Panc1 (cell line): ENCODE measurements at regions not wholly inside any gene's neighbourhood (a gene's known extent, or its start where the extent isn't known, plus 50 kb on each side); places are given as distances from the start of the nearest gene placed in this dataset.

Experiments
- ATAC-seq: fragments of 200-7000 bp; cut with Tn5 transposase; 2 replicates; pipeline ENCODE4 v1.9.1; 2020; ENCODE audit warnings: mild to moderate bottlenecking, moderate library complexity
- BruUV-seq: library from RNA; stranded (reverse); fragments of 400-500 nt; replicated peaks from 2 replicates; lab custom pipeline; 2021; lab: Mats Ljungman, UMichigan
- CTCF ChIA-PET: fragments of 300-600 bp; sonication (Branson Sonifier 250); formaldehyde crosslinking; loops from one replicate; lab custom pipeline; 2022; ENCODE audit warnings: antibody characterized with exemption; lab: Charles Lee
- POLR2A ChIA-PET: fragments of 300-600 bp; sonication (Branson Sonifier 250); formaldehyde crosslinking; loops from one replicate; lab custom pipeline; 2022; ENCODE audit warnings: antibody characterized with exemption; lab: Charles Lee
- DNase-seq: peaks from one replicate; pipeline ENCODE4 v3.0.0-alpha.2; 2010; ENCODE audit warnings: low read depth, low spot score
- H3K27ac ChIP-seq: 2 replicates; pipeline ENCODE4 v1.5.1; 2011; ENCODE audit warnings: mild to moderate bottlenecking, low read length, inconsistent platforms
- H3K27me3 ChIP-seq: fragments of 200-500 bp; sonication (Bioruptor generic); 2 replicates; pipeline ENCODE4 v1.6.0; 2014; ENCODE audit warnings: low read length, inconsistent platforms; ENCODE audit not compliant: control insufficient read depth, insufficient read depth
- H3K36me3 ChIP-seq: fragments of 200-500 bp; sonication (Bioruptor generic); 2 replicates; pipeline ENCODE4 v1.5.1; 2014; ENCODE audit warnings: inconsistent platforms, mild to moderate bottlenecking, low read length, moderate library complexity; ENCODE audit not compliant: control insufficient read depth, insufficient read depth
- H3K4me1 ChIP-seq: 2 replicates; pipeline ENCODE4 v1.5.1; 2011; ENCODE audit warnings: inconsistent platforms, mild to moderate bottlenecking, low read length, moderate library complexity; ENCODE audit not compliant: control insufficient read depth, insufficient read depth
- H3K4me3 ChIP-seq, 2 experiments: 2 replicates each; pipeline ENCODE4 v1.5.1; 2011 to 2012; ENCODE audit warnings: low read depth in 2 of 2, low read length in 2 of 2, mild to moderate bottlenecking in 2 of 2, inconsistent platforms in 1 of 2, moderate library complexity in 1 of 2
- H3K9me3 ChIP-seq: fragments of 200-500 bp; sonication (Bioruptor generic); 2 replicates; pipeline ENCODE4 v1.5.1; 2014; ENCODE audit warnings: low read depth, mild to moderate bottlenecking, inconsistent platforms, low read length, moderate library complexity; ENCODE audit not compliant: control insufficient read depth, insufficient read depth
- POLR2AphosphoS5 ChIP-seq: IDR thresholded peaks from 2 replicates; pipeline ENCODE4 v1.6.1; 2012; ENCODE audit warnings: mild to moderate bottlenecking, low read depth, low read length, moderate library complexity
- SIN3A ChIP-seq: IDR thresholded peaks from 2 replicates; pipeline ENCODE4 v1.6.1; 2012; ENCODE audit warnings: low read depth, mild to moderate bottlenecking, low read length, moderate library complexity, borderline replicate concordance; ENCODE audit not compliant: insufficient read depth
- TCF7L2 ChIP-seq: IDR thresholded peaks from 2 replicates; pipeline ENCODE4 v1.6.1; 2011; ENCODE audit warnings: mild to moderate bottlenecking, low read depth, low read length, inconsistent platforms
- in situ Hi-C: cut with HindIII; loops from 2 replicates; pipeline ENCODE4 v1.10.0; 2016; ENCODE audit warnings: low sequenced_read_pairs, low pct_unique_long_range_greater_than_20kb
- intact Hi-C: fragments of 100-400 bp; cut with micrococcal nuclease; formaldehyde crosslinking; loops from one replicate; pipeline ENCODE4 v1.10.0; 2022; ENCODE audit not compliant: unreplicated experiment
- TF ChIP-seq, protein P1 (sequence below): fragments of 450-650 bp; IDR thresholded peaks from 2 replicates; pipeline ENCODE4 v1.5.1; 2017; ENCODE audit warnings: mild to moderate bottlenecking
- TF ChIP-seq, protein P2 (sequence below), 2 experiments: IDR thresholded peaks; 2 replicates each; pipeline ENCODE4 v1.6.1; 2011 to 2012; ENCODE audit warnings: low read depth in 2 of 2, control low read depth in 1 of 2, low read length in 1 of 2, mild to moderate bottlenecking in 1 of 2, moderate library complexity in 1 of 2; ENCODE audit not compliant: insufficient read depth in 1 of 2

DNA sequence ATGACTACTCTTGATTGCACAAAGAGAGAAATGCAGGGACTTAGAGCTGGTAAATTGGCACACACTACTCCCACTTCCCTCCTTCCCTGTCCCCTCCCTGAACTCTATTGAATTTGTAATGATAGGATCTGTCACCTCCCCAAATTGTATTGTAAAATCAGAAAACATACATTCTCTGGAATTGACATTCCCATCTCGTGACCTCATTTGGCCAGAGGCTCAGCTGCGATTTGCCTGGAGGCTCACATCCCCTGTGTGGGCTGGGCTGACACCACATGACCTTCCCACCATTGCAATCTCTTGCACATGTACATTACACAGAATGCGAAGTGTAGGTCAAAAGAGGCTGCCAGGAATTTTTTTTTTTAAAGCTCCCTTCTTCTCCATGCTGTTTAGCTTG, 172.1 kb downstream of the MID1IP1 start:
- ChIA-PET POLR2A (no interaction called here), CTCF (no interaction called here)
- Histone ChIP-seq H3K27ac (no peak overlapping the region), H3K9me3 (no peaks in the 10 kb centered on the region), H3K27me3 (no peaks in the 10 kb centered on the region), H3K4me3 (no peak overlapping the region), H3K4me1 (no peaks in the 10 kb centered on the region), H3K36me3 (no peaks in the 10 kb centered on the region)
- no TSS peak for BruUV-seq
- no peak for DNase-seq
- in situ Hi-C loops (no loop called here), intact Hi-C loops (no loop called here)
- no peak for ATAC-seq
- TF ChIP-seq, protein P1, sequence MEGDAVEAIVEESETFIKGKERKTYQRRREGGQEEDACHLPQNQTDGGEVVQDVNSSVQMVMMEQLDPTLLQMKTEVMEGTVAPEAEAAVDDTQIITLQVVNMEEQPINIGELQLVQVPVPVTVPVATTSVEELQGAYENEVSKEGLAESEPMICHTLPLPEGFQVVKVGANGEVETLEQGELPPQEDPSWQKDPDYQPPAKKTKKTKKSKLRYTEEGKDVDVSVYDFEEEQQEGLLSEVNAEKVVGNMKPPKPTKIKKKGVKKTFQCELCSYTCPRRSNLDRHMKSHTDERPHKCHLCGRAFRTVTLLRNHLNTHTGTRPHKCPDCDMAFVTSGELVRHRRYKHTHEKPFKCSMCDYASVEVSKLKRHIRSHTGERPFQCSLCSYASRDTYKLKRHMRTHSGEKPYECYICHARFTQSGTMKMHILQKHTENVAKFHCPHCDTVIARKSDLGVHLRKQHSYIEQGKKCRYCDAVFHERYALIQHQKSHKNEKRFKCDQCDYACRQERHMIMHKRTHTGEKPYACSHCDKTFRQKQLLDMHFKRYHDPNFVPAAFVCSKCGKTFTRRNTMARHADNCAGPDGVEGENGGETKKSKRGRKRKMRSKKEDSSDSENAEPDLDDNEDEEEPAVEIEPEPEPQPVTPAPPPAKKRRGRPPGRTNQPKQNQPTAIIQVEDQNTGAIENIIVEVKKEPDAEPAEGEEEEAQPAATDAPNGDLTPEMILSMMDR = no peak
- TF ChIP-seq POLR2AphosphoS5 = no peak
- TF ChIP-seq TCF7L2 = no peak
- no peak for TF ChIP-seq SIN3A
- TF ChIP-seq, protein P2, sequence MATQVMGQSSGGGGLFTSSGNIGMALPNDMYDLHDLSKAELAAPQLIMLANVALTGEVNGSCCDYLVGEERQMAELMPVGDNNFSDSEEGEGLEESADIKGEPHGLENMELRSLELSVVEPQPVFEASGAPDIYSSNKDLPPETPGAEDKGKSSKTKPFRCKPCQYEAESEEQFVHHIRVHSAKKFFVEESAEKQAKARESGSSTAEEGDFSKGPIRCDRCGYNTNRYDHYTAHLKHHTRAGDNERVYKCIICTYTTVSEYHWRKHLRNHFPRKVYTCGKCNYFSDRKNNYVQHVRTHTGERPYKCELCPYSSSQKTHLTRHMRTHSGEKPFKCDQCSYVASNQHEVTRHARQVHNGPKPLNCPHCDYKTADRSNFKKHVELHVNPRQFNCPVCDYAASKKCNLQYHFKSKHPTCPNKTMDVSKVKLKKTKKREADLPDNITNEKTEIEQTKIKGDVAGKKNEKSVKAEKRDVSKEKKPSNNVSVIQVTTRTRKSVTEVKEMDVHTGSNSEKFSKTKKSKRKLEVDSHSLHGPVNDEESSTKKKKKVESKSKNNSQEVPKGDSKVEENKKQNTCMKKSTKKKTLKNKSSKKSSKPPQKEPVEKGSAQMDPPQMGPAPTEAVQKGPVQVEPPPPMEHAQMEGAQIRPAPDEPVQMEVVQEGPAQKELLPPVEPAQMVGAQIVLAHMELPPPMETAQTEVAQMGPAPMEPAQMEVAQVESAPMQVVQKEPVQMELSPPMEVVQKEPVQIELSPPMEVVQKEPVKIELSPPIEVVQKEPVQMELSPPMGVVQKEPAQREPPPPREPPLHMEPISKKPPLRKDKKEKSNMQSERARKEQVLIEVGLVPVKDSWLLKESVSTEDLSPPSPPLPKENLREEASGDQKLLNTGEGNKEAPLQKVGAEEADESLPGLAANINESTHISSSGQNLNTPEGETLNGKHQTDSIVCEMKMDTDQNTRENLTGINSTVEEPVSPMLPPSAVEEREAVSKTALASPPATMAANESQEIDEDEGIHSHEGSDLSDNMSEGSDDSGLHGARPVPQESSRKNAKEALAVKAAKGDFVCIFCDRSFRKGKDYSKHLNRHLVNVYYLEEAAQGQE (IDR thresholded peaks at IDR 0.05; ENCODE audit: insufficient read depth in 1 of 2, low read depth in 2 of 2, low read length in 1 of 2) = no peak

DNA sequence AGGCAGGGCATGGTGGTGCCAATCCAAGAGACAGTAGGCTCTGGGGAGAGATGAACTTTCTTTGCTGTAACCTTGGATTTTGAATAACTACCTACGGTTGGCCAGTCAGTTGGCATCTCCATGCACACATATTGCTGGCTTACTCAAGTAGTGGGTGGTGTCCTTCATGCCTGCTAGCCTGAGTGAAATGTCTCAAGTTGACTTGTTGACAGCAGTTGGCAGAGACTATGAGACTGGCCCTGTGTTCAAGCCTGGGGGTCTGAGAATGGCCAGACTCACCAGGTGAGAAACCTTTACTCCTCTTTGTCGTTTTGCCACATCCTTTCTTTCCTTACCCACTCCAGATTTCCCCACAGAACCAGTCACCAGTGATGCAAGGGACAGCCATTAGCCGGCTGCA, 173.3 kb downstream of the MID1IP1 start:
- intact Hi-C loops (no loop called here), in situ Hi-C loops (no loop called here)
- no peaks in the 10 kb centered on the region for H3K9me3 ChIP-seq
- TF ChIP-seq, protein P1 = no peak
- no peak for TF ChIP-seq POLR2AphosphoS5
- TF ChIP-seq, protein P2 (IDR thresholded peaks at IDR 0.05; ENCODE audit: insufficient read depth in 1 of 2, low read depth in 2 of 2, low read length in 1 of 2) = no peak
- no peak for TF ChIP-seq SIN3A
- no peak for TF ChIP-seq TCF7L2
- BruUV-seq = no TSS peak
- ATAC-seq (no peak), DNase-seq (no peak)
- CTCF ChIA-PET = no interaction called here
- POLR2A ChIA-PET = no interaction called here
- H3K4me3 ChIP-seq = no peak overlapping the region
- H3K27me3 ChIP-seq = no peaks in the 10 kb centered on the region
- no peaks in the 10 kb centered on the region for H3K4me1 ChIP-seq
- H3K36me3 ChIP-seq = no peaks in the 10 kb centered on the region
- H3K27ac ChIP-seq = no peak overlapping the region
